ENCODE measurements at regions not wholly inside any gene's neighbourhood (a gene's known extent, or its start where the extent isn't known, plus 50 kb on each side); places are given as distances from the start of the nearest gene placed in this dataset.

GRCh38 chr9:7579351-7579750 lies 220.2 kb downstream of the DMAC1 start:
- TF ChIP-seq, protein P1, sequence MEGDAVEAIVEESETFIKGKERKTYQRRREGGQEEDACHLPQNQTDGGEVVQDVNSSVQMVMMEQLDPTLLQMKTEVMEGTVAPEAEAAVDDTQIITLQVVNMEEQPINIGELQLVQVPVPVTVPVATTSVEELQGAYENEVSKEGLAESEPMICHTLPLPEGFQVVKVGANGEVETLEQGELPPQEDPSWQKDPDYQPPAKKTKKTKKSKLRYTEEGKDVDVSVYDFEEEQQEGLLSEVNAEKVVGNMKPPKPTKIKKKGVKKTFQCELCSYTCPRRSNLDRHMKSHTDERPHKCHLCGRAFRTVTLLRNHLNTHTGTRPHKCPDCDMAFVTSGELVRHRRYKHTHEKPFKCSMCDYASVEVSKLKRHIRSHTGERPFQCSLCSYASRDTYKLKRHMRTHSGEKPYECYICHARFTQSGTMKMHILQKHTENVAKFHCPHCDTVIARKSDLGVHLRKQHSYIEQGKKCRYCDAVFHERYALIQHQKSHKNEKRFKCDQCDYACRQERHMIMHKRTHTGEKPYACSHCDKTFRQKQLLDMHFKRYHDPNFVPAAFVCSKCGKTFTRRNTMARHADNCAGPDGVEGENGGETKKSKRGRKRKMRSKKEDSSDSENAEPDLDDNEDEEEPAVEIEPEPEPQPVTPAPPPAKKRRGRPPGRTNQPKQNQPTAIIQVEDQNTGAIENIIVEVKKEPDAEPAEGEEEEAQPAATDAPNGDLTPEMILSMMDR (conservative IDR thresholded peaks at IDR 0.05): no peak
- Histone ChIP-seq H3K36me3 (ENCODE audit: control insufficient read depth, insufficient read depth, low read length) (no peaks in the 10 kb centered on the region), H3K4me3 (ENCODE audit: low read length) (no peak overlapping the region), H3K4me1 (ENCODE audit: control insufficient read depth, insufficient read depth, low read length) (peaks cover 14% of the 10 kb centered on the region), H3K9me3 (ENCODE audit: control insufficient read depth, low read length) (no peaks in the 10 kb centered on the region), H3K9ac (ENCODE audit: extremely low read depth, low read length, poor library complexity, severe bottlenecking) (no peak overlapping the region), H3K27me3 (ENCODE audit: control insufficient read depth, insufficient read depth, low read length, poor library complexity, severe bottlenecking) (no peaks in the 10 kb centered on the region), H3K27ac (ENCODE audit: low read depth, low read length) (no peak overlapping the region)
- Mint-ChIP-seq H3K9me3 (peaks cover 2% of the 10 kb centered on the region), H3K27me3 (ENCODE audit: insufficient read depth) (peaks cover 25% of the 10 kb centered on the region), H3K4me3 (no peak overlapping the region), H3K4me1 (peaks cover 28% of the 10 kb centered on the region), H3K36me3 (ENCODE audit: low read depth) (no peaks in the 10 kb centered on the region), H3K27ac (no peak overlapping the region)
- peak; percentile 49 for DNase-seq
- WGBS, 2 experiments (ENCODE audit: insufficient coverage in 1 of 2, insufficient read length in 1 of 2): 73% methylated on average over 1 of the region's 1 CpG; no CpG with 5 or more reads in 1 of the 2 experiments

GRCh38 chr9:7578951-7579350 lies 220.6 kb downstream of the DMAC1 start:
- H3K4me1 Mint-ChIP-seq: peaks cover 28% of the 10 kb centered on the region
- no peak overlapping the region for H3K27ac Mint-ChIP-seq
- H3K27ac ChIP-seq (ENCODE audit: low read depth, low read length): no peak overlapping the region
- H3K27me3 ChIP-seq (ENCODE audit: control insufficient read depth, insufficient read depth, low read length, poor library complexity, severe bottlenecking): no peaks in the 10 kb centered on the region
- H3K4me1 ChIP-seq (ENCODE audit: control insufficient read depth, insufficient read depth, low read length): peaks cover 14% of the 10 kb centered on the region
- H3K4me3 ChIP-seq (ENCODE audit: low read length): no peak overlapping the region
- H3K36me3 Mint-ChIP-seq (ENCODE audit: low read depth): no peaks in the 10 kb centered on the region
- H3K4me3 Mint-ChIP-seq: no peak overlapping the region
- no peaks in the 10 kb centered on the region for H3K36me3 ChIP-seq (ENCODE audit: control insufficient read depth, insufficient read depth, low read length)
- H3K9me3 ChIP-seq (ENCODE audit: control insufficient read depth, low read length): no peaks in the 10 kb centered on the region
- TF ChIP-seq, protein P1 (conservative IDR thresholded peaks at IDR 0.05): no peak
- peaks cover 2% of the 10 kb centered on the region for H3K9me3 Mint-ChIP-seq
- H3K27me3 Mint-ChIP-seq (ENCODE audit: insufficient read depth): peaks cover 25% of the 10 kb centered on the region
- WGBS, 2 experiments (ENCODE audit: insufficient coverage in 1 of 2, insufficient read length in 1 of 2): 89 to 90% methylated on average over 3 of the region's 3 CpGs
- no peak overlapping the region for H3K9ac ChIP-seq (ENCODE audit: extremely low read depth, low read length, poor library complexity, severe bottlenecking)
- no peak for DNase-seq

DNA sequence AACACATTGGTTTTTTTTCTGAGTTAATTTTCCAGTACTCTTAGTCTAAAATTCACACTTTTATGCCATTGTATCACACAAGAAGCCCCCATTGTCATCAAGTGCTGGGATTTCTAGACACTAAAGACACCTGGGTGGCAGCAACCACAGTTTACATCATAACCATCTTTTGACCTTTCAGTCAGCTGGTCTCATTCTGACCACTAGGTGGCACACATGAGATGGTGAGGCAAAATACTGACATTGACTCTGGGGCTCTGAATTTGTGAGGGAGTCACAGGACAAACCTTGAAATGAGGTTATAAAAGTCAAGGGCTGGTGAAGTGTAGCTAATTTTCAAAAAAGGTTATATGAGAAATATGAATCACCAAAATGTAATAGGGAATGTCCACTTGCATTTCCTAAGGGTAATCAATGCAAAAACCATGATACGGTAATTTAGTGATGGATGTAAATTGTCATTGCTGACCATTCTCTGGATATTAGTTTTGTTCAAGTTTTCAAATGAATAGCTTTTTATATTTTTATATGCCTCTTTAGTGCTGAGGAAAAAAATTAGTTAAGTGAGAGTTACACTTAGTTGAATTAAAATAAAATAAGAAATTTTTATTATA lies 229.4 kb downstream of the DMAC1 start:
- peaks cover 10% of the 10 kb centered on the region for H3K4me1 Mint-ChIP-seq
- H3K27ac Mint-ChIP-seq: no peak overlapping the region
- H3K4me3 ChIP-seq (ENCODE audit: low read length): no peak overlapping the region

More for the DNA sequence above, 229.4 kb downstream of the DMAC1 start:
- H3K9me3 Mint-ChIP-seq: no peaks in the 10 kb centered on the region
- Histone ChIP-seq H3K27ac (ENCODE audit: low read depth, low read length) (no peak overlapping the region), H3K36me3 (ENCODE audit: control insufficient read depth, insufficient read depth, low read length) (no peaks in the 10 kb centered on the region), H3K9ac (ENCODE audit: extremely low read depth, low read length, poor library complexity, severe bottlenecking) (no peak overlapping the region), H3K27me3 (ENCODE audit: control insufficient read depth, insufficient read depth, low read length, poor library complexity, severe bottlenecking) (peaks cover 29% of the 10 kb centered on the region), H3K4me1 (ENCODE audit: control insufficient read depth, insufficient read depth, low read length) (peaks cover 4% of the 10 kb centered on the region), H3K9me3 (ENCODE audit: control insufficient read depth, low read length) (no peaks in the 10 kb centered on the region)
- peak; percentile 90 for DNase-seq
- H3K27me3 Mint-ChIP-seq (ENCODE audit: insufficient read depth): peaks cover 43% of the 10 kb centered on the region
- no peak overlapping the region for H3K4me3 Mint-ChIP-seq
- TF ChIP-seq, protein P1 (conservative IDR thresholded peaks at IDR 0.05): peak; percentile 91
- no peaks in the 10 kb centered on the region for H3K36me3 Mint-ChIP-seq (ENCODE audit: low read depth)
- 94 to 100% methylated on average over 1 of the region's 1 CpG for WGBS, 2 experiments (ENCODE audit: insufficient coverage in 1 of 2, insufficient read length in 1 of 2)
